Gastroesophageal sphincter (tissue), 3 donors: ENCODE measurements at regions not wholly inside any gene's neighbourhood (a gene's known extent, or its start where the extent isn't known, plus 50 kb on each side); places are given as distances from the start of the nearest gene placed in this dataset.

ENCODE experiments used
- CTCF ChIP-seq, 4 experiments: fragments of 200-600 bp in 2 of 4; fragments of 450-650 bp in 2 of 4; sonication (generic) in 1 of 4; IDR thresholded peaks; one replicate each; pipeline ENCODE4 v1.5.1; 2017 to 2019; ENCODE audit warnings: antibody characterized with exemption in 4 of 4, mild to moderate bottlenecking in 2 of 4, moderate library complexity in 2 of 4
- POLR2A ChIP-seq, 2 donors: fragments of 450-650 bp; IDR thresholded peaks; one replicate each; pipeline ENCODE4 v1.6.1; 2017; ENCODE audit warnings: antibody characterized with exemption in 2 of 2, mild to moderate bottlenecking in 2 of 2, moderate library complexity in 1 of 2
- POLR2AphosphoS5 ChIP-seq: sonication (generic); formaldehyde crosslinking; IDR thresholded peaks from one replicate; pipeline ENCODE4 v1.6.1; 2017; ENCODE audit warnings: antibody characterized with exemption

GRCh38 chr3:101954936-101955335 lies 105.6 kb downstream of the NFKBIZ start:
- TF ChIP-seq CTCF (IDR thresholded peaks at IDR 0.05) (no peak), POLR2AphosphoS5 (no peak), POLR2A (IDR thresholded peaks at IDR 0.05) (no peak)
